ENCODE measurements at regions not wholly inside any gene's neighbourhood (a gene's known extent, or its start where the extent isn't known, plus 50 kb on each side); places are given as distances from the start of the nearest gene placed in this dataset.

GRCh38 chr4:27101561-27101960, 240.9 kb downstream of the STIM2 start:
- no peaks in the 10 kb centered on the region for H3K9me3 ChIP-seq
- TF ChIP-seq POLR2A (IDR thresholded peaks at IDR 0.05), result no peak
- no peak for TF ChIP-seq CTCF (IDR thresholded peaks at IDR 0.05)
- H3K27me3 ChIP-seq, result peaks cover 0 to 8% (median 0%) of the 10 kb centered on the region in 9 donors
- WGBS, 4 donors, result 81 to 85% (median 82%) methylated on average over 7 of the region's 7 CpGs
- no peaks in the 10 kb centered on the region for H3K4me1 ChIP-seq
- H3K4me3 ChIP-seq, result no peak overlapping the region
- H3K36me3 ChIP-seq, result no peaks in the 10 kb centered on the region
- DNase-seq (no peak), ATAC-seq (no peak)
- intact Hi-C loops (cut with DNase I), result no loop called here
- H3K27ac ChIP-seq, result no peak overlapping the region

GRCh38 chr4:27111627-27112026, 251.0 kb downstream of the STIM2 start:
- 54 to 63% (median 59%) methylated on average over 3 of the region's 3 CpGs for WGBS, 4 donors
- H3K4me3 ChIP-seq, result no peak overlapping the region
- H3K36me3 ChIP-seq, result no peaks in the 10 kb centered on the region
- ATAC-seq (no peak), DNase-seq (no peak)
- no peaks in the 10 kb centered on the region for H3K27me3 ChIP-seq
- no peaks in the 10 kb centered on the region for H3K9me3 ChIP-seq
- no peaks in the 10 kb centered on the region for H3K4me1 ChIP-seq
- TF ChIP-seq CTCF (IDR thresholded peaks at IDR 0.05) (no peak), POLR2A (IDR thresholded peaks at IDR 0.05) (no peak)
- intact Hi-C loops (cut with DNase I), result no loop called here
- H3K27ac ChIP-seq, result no peak overlapping the region

GRCh38 chr4:27112587-27112986, 251.9 kb downstream of the STIM2 start:
- ATAC-seq, result no peak
- no peak overlapping the region for H3K4me3 ChIP-seq
- TF ChIP-seq CTCF (IDR thresholded peaks at IDR 0.05) (no peak), POLR2A (IDR thresholded peaks at IDR 0.05) (no peak)
- H3K9me3 ChIP-seq, result no peaks in the 10 kb centered on the region
- no peak overlapping the region for H3K27ac ChIP-seq
- no peaks in the 10 kb centered on the region for H3K36me3 ChIP-seq
- no peak for DNase-seq
- no peaks in the 10 kb centered on the region for H3K4me1 ChIP-seq
- WGBS, 4 donors, result 56 to 74% (median 70%) methylated on average over 3 of the region's 3 CpGs
- intact Hi-C loops (cut with DNase I), result no loop called here
- H3K27me3 ChIP-seq, result no peaks in the 10 kb centered on the region

- DNase-seq (no peak), ATAC-seq (no peak)
- TF ChIP-seq CTCF (IDR thresholded peaks at IDR 0.05) (no peak), POLR2A (IDR thresholded peaks at IDR 0.05) (no peak)
- Histone ChIP-seq H3K36me3 (no peaks in the 10 kb centered on the region), H3K9me3 (no peaks in the 10 kb centered on the region), H3K27ac (no peak overlapping the region), H3K4me1 (no peaks in the 10 kb centered on the region), H3K27me3 (peaks cover 0 to 3% (median 0%) of the 10 kb centered on the region in 9 donors), H3K4me3 (no peak overlapping the region)
- WGBS, 4 donors, result 71 to 75% (median 73%) methylated on average over 4 of the region's 4 CpGs
- intact Hi-C loops (cut with DNase I), result no loop called here
Observed at GRCh38 chr4:27115221-27115620, 254.6 kb downstream of the STIM2 start.

Measured in heart left ventricle (tissue), 16 donors.